HG03460 (cell line): ENCODE measurements at regions not wholly inside any gene's neighbourhood (a gene's known extent, or its start where the extent isn't known, plus 50 kb on each side); places are given as distances from the start of the nearest gene placed in this dataset.
"Not testable (repeated sequence)": the region's sequence is repeated elsewhere in the genome, so short reads cannot be mapped to it uniquely, and the experiment has no call there.

Experiments used
- ATAC-seq: cut with Tn5 transposase; IDR thresholded peaks from one replicate; pipeline ENCODE4 v1.9.1; 2021; ENCODE audit not compliant: unreplicated experiment

- ATAC-seq: no peak
These were observed 1351.3 kb upstream of the CHAC2 start for GRCh38 chr2:52416340-52416739.

- no peak for ATAC-seq
These were observed 1352.9 kb upstream of the CHAC2 start for GRCh38 chr2:52414561-52415295.

- ATAC-seq: not testable (repeated sequence)
These were observed 1358.1 kb upstream of the CHAC2 start for GRCh38 chr2:52409308-52410118.

- no peak for ATAC-seq
These were observed 1361.6 kb upstream of the CHAC2 start for GRCh38 chr2:52405980-52406379.

DNA sequence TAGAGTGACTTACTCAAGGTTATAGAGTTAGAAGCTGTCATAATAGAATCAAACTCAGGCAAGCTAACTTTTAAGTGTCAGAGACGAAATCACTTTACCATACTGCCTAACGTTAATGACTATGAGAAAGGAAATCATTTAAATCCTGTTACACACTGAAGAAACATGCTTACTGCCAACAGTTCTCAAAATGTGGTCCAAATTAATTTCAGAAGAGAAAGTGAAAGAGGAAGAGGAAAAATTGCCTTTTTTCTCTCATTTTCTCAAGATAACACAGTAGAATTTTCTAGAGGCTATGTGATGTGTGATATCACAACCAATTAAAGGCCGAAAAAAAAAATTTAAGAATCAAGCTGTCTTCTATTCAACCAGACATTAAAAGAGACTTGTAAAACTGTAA lies 1362.7 kb upstream of the CHAC2 start:
- ATAC-seq: no peak

GRCh38 chr2:52404046-52404445 lies 1363.6 kb upstream of the CHAC2 start:
- ATAC-seq: no peak

GRCh38 chr2:52402128-52402527 lies 1365.5 kb upstream of the CHAC2 start:
- ATAC-seq: no peak

GRCh38 chr2:52396836-52397235 lies 1364.9 kb upstream of the NRXN1 start:
- ATAC-seq: no peak

DNA sequence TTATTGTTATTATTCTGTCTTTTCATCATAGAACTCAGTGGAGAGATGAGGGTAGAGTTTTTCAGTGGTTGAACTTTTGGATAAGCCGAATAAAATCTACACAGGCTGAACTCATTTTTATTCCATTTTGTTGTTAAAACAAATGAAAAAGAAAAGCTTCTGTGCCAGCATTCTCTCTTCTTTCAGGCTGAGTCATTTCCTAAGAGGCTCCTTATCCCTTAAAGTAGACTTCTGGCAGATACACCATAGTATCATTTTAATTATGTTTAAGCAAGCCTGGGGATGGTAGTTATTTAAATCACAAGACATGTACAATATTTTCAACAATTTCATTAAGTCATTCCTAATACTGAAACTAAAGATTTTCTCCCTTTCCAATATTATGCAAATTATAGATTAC lies 1364.0 kb upstream of the NRXN1 start:
- no peak for ATAC-seq

GRCh38 chr2:52391621-52392020 lies 1359.7 kb upstream of the NRXN1 start:
- ATAC-seq: no peak

DNA sequence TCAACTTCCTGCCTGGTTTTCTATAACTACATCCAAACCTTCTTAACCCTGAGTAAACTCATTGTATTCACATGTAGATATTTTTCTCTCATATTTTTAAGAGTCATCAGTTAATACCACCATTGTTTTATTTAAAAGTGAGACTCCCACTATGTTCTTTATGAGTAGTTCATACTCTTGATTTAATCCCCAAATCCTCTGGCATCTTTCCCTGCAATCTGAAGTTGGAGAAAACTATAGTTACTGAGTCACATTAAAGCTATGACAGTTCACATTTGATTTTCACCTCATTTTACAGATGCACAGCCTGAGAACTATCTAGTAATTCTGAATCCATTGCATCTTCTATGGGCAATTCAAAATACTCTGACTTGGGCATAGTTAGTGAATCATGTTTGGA lies 1358.7 kb upstream of the NRXN1 start:
- no peak for ATAC-seq

- no peak for ATAC-seq
These were observed 1356.1 kb upstream of the NRXN1 start for GRCh38 chr2:52387937-52388590.

GRCh38 chr2:52386433-52387030 lies 1354.6 kb upstream of the NRXN1 start:
- ATAC-seq: no peak

DNA sequence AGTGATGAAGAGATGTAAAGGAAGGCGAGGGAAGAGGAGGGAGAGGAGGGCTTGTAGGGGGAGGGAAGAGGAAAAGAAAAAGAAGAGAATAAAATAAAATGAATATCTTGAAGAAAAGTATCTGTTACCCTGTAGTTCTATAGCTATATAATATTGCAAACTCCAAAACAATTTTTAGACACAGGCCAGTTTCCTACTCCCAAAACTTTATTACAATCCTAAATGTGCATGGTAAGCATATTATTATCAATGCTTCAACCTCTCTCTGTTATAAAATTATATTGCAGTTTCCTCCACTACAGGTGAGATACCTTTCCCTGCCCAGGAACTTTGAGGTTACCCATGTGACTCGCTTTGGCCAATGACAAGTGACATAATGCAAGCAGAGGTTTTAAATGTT lies 1351.6 kb upstream of the NRXN1 start:
- ATAC-seq: no peak

- no peak for ATAC-seq
These were observed 1337.2 kb upstream of the NRXN1 start for GRCh38 chr2:52369178-52369577.

DNA sequence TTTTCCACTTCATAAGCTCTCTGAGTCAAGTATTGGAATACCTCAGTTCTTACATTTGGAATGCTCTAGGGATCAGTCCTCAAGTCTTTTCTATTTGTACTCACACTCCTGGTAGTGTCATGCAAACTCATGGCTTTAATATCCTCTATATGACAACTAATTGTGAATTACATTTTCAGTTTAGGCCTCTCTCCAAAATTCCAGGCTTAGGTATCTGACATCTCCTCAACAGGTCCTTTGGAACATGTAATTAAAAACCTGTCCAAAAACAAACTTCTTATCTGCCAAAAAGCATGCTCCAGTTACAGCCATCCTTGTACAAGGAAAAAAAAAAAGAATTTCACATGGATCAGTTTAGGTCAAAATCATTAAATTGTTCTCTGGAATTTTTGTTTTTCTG lies 1336.2 kb upstream of the NRXN1 start:
- ATAC-seq: no peak

- no peak for ATAC-seq
These were observed 1334.0 kb upstream of the NRXN1 start for GRCh38 chr2:52365946-52366345.

DNA sequence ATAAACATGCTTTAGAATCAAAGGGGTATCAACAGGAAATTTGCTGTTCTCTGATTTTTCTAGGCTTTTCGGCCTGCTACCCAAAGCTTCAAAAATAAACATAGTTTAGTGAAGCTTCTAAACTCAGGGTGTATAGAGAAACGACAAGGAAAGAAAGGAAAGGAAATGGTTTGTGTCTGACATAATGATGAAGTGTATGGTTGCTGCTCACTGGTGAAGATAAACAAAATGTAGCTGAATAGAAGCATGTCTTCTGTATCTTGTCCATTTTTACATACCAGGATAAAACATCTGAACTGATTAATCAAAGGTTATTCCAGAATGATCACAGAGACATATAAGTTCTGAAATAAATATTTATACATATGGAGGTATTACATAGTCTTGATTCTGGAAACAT lies 1324.6 kb upstream of the NRXN1 start:
- no peak for ATAC-seq

DNA sequence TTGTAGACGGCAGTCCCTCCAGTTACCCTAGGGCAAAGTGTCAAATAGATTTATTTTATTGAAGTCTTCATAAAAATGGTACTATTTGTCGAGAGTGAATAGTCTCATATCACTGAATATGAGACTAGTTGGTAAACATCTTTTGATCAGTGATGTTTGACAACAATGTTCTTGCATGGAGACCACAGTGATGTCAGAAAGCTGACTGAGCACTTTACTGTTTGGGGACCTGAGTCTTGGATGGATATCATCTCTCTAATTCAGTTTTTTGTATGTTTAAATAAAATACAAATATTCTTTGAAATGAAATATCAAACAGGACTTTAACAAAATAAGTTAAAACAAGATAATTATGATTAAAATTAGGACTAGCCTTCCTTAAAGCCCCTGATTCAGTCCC lies 1315.4 kb upstream of the NRXN1 start:
- no peak for ATAC-seq

DNA sequence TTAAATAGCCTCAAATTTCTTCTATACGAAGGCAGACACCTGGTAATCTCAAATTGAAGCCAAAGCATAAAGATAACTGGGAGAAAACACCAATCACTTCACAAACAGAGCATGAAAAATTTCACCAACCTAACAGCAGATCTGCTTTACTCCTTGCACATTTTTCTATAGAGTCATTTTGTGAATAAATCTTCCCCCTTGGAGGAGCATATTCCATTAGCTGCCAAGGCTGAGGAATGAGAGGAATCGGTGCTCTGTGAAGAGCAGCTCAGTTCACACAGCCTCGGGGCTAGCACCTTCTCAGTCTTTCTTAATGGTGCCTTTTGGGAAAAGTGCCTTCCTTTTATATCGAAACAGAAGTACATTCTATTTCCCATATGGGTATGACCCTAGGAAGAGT lies 1313.7 kb upstream of the NRXN1 start:
- ATAC-seq: no peak

GRCh38 chr2:52345082-52345481 lies 1313.2 kb upstream of the NRXN1 start:
- ATAC-seq: no peak
